Upper lobe of left lung (tissue), 4 donors: ENCODE measurements at regions not wholly inside any gene's neighbourhood (a gene's known extent, or its start where the extent isn't known, plus 50 kb on each side); places are given as distances from the start of the nearest gene placed in this dataset.

Experiments used
- CTCF ChIP-seq, 6 experiments: fragments of 450-650 bp in 4 of 6; fragments of 200-600 bp in 2 of 6; sonication (generic) in 2 of 6; IDR thresholded peaks; one replicate each; pipeline ENCODE4 v1.5.1; 2016 to 2019; ENCODE audit warnings: antibody characterized with exemption in 6 of 6
- POLR2A ChIP-seq, 4 donors: fragments of 450-650 bp; IDR thresholded peaks; one replicate each; pipeline ENCODE4 v1.5.1; 2016 to 2017; ENCODE audit warnings: antibody characterized with exemption in 4 of 4, mild to moderate bottlenecking in 2 of 4

DNA sequence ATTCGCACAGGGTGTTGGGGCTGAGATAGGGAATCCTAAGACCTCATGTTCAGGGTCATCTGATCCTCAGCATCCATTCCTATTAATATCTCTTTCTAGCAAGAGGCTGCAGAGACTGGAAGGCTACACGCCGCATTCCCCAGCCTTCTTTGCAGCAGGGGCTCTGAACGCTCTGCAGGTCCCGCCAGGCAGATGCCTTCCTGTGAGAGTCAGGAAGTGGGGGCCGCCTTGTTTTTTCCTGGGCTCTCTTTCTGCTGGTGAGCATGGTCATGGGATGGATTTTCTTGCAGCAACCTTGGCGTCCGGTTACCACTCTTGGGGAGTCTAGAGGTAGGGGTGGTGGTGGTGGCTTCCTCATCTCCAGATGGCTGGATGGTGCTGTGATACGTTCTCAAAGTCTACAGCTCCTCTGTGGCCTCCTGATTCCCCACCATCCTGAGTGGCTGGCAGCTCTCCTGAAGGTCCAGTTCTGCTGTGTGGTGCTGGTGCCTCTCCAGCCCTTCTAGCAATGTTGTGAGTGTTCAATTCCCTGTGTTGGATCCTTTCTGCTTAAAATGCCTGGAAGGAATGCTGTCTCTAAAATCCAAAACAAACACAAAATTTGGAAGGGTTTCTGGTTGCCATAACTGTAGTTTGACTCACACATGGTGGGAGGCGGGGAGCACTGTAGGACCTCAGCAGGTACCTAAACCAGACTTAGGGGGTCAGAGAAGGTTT lies 111.9 kb downstream of the CEBPB start:
- TF ChIP-seq POLR2A (IDR thresholded peaks at IDR 0.05): no peak
- TF ChIP-seq CTCF (IDR thresholded peaks at IDR 0.05): no peak
